ENCODE measurements at regions not wholly inside any gene's neighbourhood (a gene's known extent, or its start where the extent isn't known, plus 50 kb on each side); places are given as distances from the start of the nearest gene placed in this dataset.

GRCh38 chr13:73572824-73573223, 514.0 kb downstream of the KLF5 start:
- H3K9me3 Mint-ChIP-seq: no peaks in the 10 kb centered on the region
- ChIA-PET POLR2A (no interaction called here), CTCF (no interaction called here)
- H3K27me3 Mint-ChIP-seq: no peaks in the 10 kb centered on the region
- Histone ChIP-seq H3K27me3 (ENCODE audit: control insufficient read depth in 1 of 2, insufficient read depth in 2 of 2, low read length in 2 of 2) (no peaks in the 10 kb centered on the region), H3K4me3 (ENCODE audit: low read length) (no peak overlapping the region), H3K27ac (ENCODE audit: low read depth in 1 of 2, low read length in 2 of 2) (no peak overlapping the region), H3K36me3 (ENCODE audit: insufficient read depth, low read length) (no peaks in the 10 kb centered on the region), H3K4me1 (ENCODE audit: insufficient read depth, low read length) (no peaks in the 10 kb centered on the region), H3K9me3 (ENCODE audit: control insufficient read depth in 1 of 2, insufficient read depth in 1 of 2, low read length in 2 of 2) (no peaks in the 10 kb centered on the region)
- no peak for TF ChIP-seq CTCF (IDR thresholded peaks at IDR 0.05)
- H3K4me3 Mint-ChIP-seq: no peak overlapping the region
- H3K27ac Mint-ChIP-seq: no peak overlapping the region
- ATAC-seq (ENCODE audit: poor library complexity) (no peak), DNase-seq (no peak)
- no peaks in the 10 kb centered on the region for H3K4me1 Mint-ChIP-seq (ENCODE audit: low read depth)
- no peaks in the 10 kb centered on the region for H3K36me3 Mint-ChIP-seq (ENCODE audit: low read depth)
- intact Hi-C loops (cut with DNase I, micrococcal nuclease): no loop called here

- intact Hi-C loops (cut with DNase I, micrococcal nuclease): no loop called here
- H3K36me3 ChIP-seq (ENCODE audit: insufficient read depth, low read length): no peaks in the 10 kb centered on the region
- TF ChIP-seq CTCF (IDR thresholded peaks at IDR 0.05): no peak
- no peak overlapping the region for H3K27ac ChIP-seq (ENCODE audit: low read depth in 1 of 2, low read length in 2 of 2)
- ATAC-seq (ENCODE audit: poor library complexity) (no peak), DNase-seq (no peak)
- no peaks in the 10 kb centered on the region for H3K9me3 Mint-ChIP-seq
- H3K27me3 ChIP-seq (ENCODE audit: control insufficient read depth in 1 of 2, insufficient read depth in 2 of 2, low read length in 2 of 2): no peaks in the 10 kb centered on the region
- no peaks in the 10 kb centered on the region for H3K9me3 ChIP-seq (ENCODE audit: control insufficient read depth in 1 of 2, insufficient read depth in 1 of 2, low read length in 2 of 2)
- ChIA-PET POLR2A (no interaction called here), CTCF (no interaction called here)
- no peaks in the 10 kb centered on the region for H3K36me3 Mint-ChIP-seq (ENCODE audit: low read depth)
- H3K4me1 ChIP-seq (ENCODE audit: insufficient read depth, low read length): no peaks in the 10 kb centered on the region
- no peaks in the 10 kb centered on the region for H3K27me3 Mint-ChIP-seq
- H3K4me3 ChIP-seq (ENCODE audit: low read length): no peak overlapping the region
- H3K4me1 Mint-ChIP-seq (ENCODE audit: low read depth): no peaks in the 10 kb centered on the region
- H3K27ac Mint-ChIP-seq: no peak overlapping the region
- H3K4me3 Mint-ChIP-seq: no peak overlapping the region
Observed at GRCh38 chr13:73571376-73571775, 512.6 kb downstream of the KLF5 start.

GRCh38 chr13:73556902-73557301, 498.1 kb downstream of the KLF5 start:
- no peaks in the 10 kb centered on the region for H3K9me3 Mint-ChIP-seq
- Histone ChIP-seq H3K36me3 (ENCODE audit: insufficient read depth, low read length) (no peaks in the 10 kb centered on the region), H3K4me1 (ENCODE audit: insufficient read depth, low read length) (no peaks in the 10 kb centered on the region), H3K9me3 (ENCODE audit: control insufficient read depth in 1 of 2, insufficient read depth in 1 of 2, low read length in 2 of 2) (no peaks in the 10 kb centered on the region), H3K4me3 (ENCODE audit: low read length) (no peak overlapping the region), H3K27me3 (ENCODE audit: control insufficient read depth in 1 of 2, insufficient read depth in 2 of 2, low read length in 2 of 2) (no peaks in the 10 kb centered on the region), H3K27ac (ENCODE audit: low read depth in 1 of 2, low read length in 2 of 2) (no peak overlapping the region)
- no peaks in the 10 kb centered on the region for H3K36me3 Mint-ChIP-seq (ENCODE audit: low read depth)
- ATAC-seq (ENCODE audit: poor library complexity) (no peak), DNase-seq (no peak)
- ChIA-PET POLR2A (no interaction called here), CTCF (no interaction called here)
- no peak overlapping the region for H3K4me3 Mint-ChIP-seq
- H3K4me1 Mint-ChIP-seq (ENCODE audit: low read depth): no peaks in the 10 kb centered on the region
- intact Hi-C loops (cut with DNase I, micrococcal nuclease): no loop called here
- H3K27me3 Mint-ChIP-seq: no peaks in the 10 kb centered on the region
- no peak for TF ChIP-seq CTCF (IDR thresholded peaks at IDR 0.05)
- H3K27ac Mint-ChIP-seq: no peak overlapping the region
